GM12875 (cell line): ENCODE measurements at regions not wholly inside any gene's neighbourhood (a gene's known extent, or its start where the extent isn't known, plus 50 kb on each side); places are given as distances from the start of the nearest gene placed in this dataset.

Experiments
- H3K4me3 ChIP-seq: one replicate; pipeline ENCODE4 v1.5.1; 2011; ENCODE audit warnings: low read depth, low read length, control low read depth
- TF ChIP-seq, protein P1 (sequence below): IDR thresholded peaks from 2 replicates; pipeline ENCODE4 v1.5.1; 2011; ENCODE audit warnings: low read depth, mild to moderate bottlenecking, control low read depth, inconsistent platforms, low read length, moderate library complexity, borderline replicate concordance; ENCODE audit not compliant: insufficient read depth

- TF ChIP-seq, protein P1, sequence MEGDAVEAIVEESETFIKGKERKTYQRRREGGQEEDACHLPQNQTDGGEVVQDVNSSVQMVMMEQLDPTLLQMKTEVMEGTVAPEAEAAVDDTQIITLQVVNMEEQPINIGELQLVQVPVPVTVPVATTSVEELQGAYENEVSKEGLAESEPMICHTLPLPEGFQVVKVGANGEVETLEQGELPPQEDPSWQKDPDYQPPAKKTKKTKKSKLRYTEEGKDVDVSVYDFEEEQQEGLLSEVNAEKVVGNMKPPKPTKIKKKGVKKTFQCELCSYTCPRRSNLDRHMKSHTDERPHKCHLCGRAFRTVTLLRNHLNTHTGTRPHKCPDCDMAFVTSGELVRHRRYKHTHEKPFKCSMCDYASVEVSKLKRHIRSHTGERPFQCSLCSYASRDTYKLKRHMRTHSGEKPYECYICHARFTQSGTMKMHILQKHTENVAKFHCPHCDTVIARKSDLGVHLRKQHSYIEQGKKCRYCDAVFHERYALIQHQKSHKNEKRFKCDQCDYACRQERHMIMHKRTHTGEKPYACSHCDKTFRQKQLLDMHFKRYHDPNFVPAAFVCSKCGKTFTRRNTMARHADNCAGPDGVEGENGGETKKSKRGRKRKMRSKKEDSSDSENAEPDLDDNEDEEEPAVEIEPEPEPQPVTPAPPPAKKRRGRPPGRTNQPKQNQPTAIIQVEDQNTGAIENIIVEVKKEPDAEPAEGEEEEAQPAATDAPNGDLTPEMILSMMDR = no peak
- H3K4me3 ChIP-seq = no peak overlapping the region
Measured at GRCh38 chr18:71250191-71250590, 961.3 kb downstream of the SOCS6 start.

- TF ChIP-seq, protein P1 = no peak
- no peak overlapping the region for H3K4me3 ChIP-seq
Measured at GRCh38 chr18:71249791-71250190, 960.9 kb downstream of the SOCS6 start.

- no peak overlapping the region for H3K4me3 ChIP-seq
- TF ChIP-seq, protein P1 = no peak
Measured at GRCh38 chr18:71242981-71243380, 954.1 kb downstream of the SOCS6 start.

DNA sequence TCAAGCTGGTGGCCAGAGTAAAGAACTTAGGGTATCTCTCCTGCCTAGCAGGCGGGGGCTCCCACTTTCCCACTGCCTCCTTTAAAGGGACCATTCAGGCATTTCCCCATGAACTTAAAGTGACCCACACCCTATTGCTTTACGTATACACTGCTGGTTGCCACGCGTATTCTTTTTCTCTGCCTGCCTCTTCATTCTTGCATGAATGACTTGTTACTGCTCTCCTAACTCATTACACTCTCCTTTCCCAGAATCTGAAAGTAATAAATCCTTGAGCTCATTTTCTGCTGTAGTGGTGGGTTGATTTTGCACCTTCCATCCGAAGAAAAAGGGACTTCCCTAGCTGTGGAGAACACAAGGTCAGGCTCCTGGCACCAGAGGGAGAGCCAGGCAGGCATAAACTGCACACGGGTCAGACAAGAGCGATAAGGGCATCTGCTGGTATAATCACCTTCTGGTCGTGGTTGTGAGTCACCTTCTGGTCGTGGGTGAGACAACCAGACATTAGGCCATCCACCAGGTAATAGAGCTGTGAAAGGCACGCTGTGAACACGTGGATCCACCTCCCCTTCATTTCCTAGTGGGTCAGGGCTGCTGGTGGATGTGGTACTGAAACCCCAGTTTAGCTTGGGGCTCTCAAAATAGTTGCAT is 950.3 kb downstream of the SOCS6 start:
- no peak overlapping the region for H3K4me3 ChIP-seq
- TF ChIP-seq, protein P1 = no peak

GRCh38 chr18:71237641-71238040 is 948.8 kb downstream of the SOCS6 start:
- TF ChIP-seq, protein P1 = no peak
- H3K4me3 ChIP-seq = no peak overlapping the region

DNA sequence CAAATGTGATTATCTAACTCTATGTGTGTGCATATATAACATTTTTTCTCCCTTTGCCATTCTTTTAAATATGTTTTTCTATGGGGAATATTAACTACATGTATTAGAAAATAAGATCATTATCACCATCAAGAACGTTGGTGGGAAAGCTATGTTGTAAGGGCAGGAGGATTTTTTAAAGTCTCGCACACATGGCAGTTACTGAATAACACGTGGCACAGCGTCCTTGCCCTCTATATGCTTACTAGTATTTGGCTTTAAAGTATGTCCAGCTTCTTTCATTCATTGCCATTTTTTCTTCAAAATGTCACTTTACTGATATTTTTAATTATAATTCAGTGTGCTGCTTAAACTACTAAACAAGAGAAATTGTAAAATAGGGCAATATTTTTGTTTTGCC is 944.3 kb downstream of the SOCS6 start:
- H3K4me3 ChIP-seq = no peak overlapping the region
- TF ChIP-seq, protein P1 = no peak

GRCh38 chr18:71223486-71223885 is 934.6 kb downstream of the SOCS6 start:
- H3K4me3 ChIP-seq = no peak overlapping the region
- TF ChIP-seq, protein P1 = no peak
